BJ (cell line): ENCODE measurements at regions not wholly inside any gene's neighbourhood (a gene's known extent, or its start where the extent isn't known, plus 50 kb on each side); places are given as distances from the start of the nearest gene placed in this dataset. TPM values are rescaled to one million over a fixed set of nuclear protein-coding genes. Genes with fewer than 3 reads are reported as not detected.

Experiments
- CTCF ChIA-PET: fragments of 350-600 bp; formaldehyde crosslinking; extraction: SDS; loops from one replicate; lab custom pipeline; 2021; ENCODE audit warnings: antibody characterized with exemption, inconsistent platforms; lab: Yijun Ruan, JAX
- POLR2A ChIA-PET: fragments of 300-600 bp; sonication (Branson Sonifier 250); formaldehyde crosslinking; extraction: SDS; loops from one replicate; lab custom pipeline; 2021; ENCODE audit warnings: antibody characterized with exemption; lab: Charles Lee
- DNase-seq: peaks from one replicate; pipeline ENCODE4 v3.0.0-alpha.2; 2011; ENCODE audit warnings: low read depth
- H3K27me3 ChIP-seq: 2 replicates; pipeline ENCODE4 v1.6.0; 2011; ENCODE audit warnings: low read length; ENCODE audit not compliant: control insufficient read depth, insufficient read depth
- H3K36me3 ChIP-seq: 2 replicates; pipeline ENCODE4 v1.5.1; 2011; ENCODE audit warnings: low read length; ENCODE audit not compliant: control insufficient read depth, insufficient read depth
- H3K4me3 ChIP-seq: 2 replicates; pipeline ENCODE4 v1.5.1; 2011; ENCODE audit warnings: low read depth, mild to moderate bottlenecking, control low read depth, low read length
- small RNA-seq: library from RNA; depleted of rRNA; stranded (forward); fragments of <200 nt; gene quantifications from one replicate; pipeline ENCODE3, GENCODE V24; 2012; ENCODE audit warnings: low replicate concordance, low read depth; ENCODE audit not compliant: insufficient read length
- TF ChIP-seq, protein P1 (sequence below): IDR thresholded peaks from 2 replicates; pipeline ENCODE4 v1.5.1; 2011; ENCODE audit warnings: low read depth, mild to moderate bottlenecking, control low read depth, inconsistent platforms, low read length, moderate library complexity; ENCODE audit not compliant: insufficient read depth

DNA sequence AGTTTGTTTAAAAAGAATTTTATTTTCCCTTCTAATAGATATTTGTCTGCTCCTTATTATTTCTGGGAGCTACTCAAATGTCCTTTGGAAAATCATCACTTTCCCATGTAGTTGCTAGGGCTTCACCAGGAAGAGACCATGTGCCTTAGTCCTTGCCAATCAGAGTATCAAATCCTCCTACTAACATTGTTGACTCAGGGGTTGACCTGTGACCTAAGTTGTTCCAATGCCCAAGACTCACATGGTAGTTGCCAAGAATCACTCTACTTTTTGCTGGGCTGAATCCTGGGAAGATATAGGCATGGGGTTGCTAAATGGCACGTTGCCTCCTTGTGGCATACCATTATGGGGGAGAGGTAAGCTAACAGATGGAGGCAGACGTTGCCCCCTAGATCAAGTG lies 58.2 kb upstream of the FOXD3 start:
- Histone ChIP-seq H3K36me3 (no peaks in the 10 kb centered on the region), H3K27me3 (no peaks in the 10 kb centered on the region), H3K4me3 (no peak overlapping the region)
- ChIA-PET POLR2A (no interaction called here), CTCF (no interaction called here)
- DNase-seq, result no peak
- TF ChIP-seq, protein P1, sequence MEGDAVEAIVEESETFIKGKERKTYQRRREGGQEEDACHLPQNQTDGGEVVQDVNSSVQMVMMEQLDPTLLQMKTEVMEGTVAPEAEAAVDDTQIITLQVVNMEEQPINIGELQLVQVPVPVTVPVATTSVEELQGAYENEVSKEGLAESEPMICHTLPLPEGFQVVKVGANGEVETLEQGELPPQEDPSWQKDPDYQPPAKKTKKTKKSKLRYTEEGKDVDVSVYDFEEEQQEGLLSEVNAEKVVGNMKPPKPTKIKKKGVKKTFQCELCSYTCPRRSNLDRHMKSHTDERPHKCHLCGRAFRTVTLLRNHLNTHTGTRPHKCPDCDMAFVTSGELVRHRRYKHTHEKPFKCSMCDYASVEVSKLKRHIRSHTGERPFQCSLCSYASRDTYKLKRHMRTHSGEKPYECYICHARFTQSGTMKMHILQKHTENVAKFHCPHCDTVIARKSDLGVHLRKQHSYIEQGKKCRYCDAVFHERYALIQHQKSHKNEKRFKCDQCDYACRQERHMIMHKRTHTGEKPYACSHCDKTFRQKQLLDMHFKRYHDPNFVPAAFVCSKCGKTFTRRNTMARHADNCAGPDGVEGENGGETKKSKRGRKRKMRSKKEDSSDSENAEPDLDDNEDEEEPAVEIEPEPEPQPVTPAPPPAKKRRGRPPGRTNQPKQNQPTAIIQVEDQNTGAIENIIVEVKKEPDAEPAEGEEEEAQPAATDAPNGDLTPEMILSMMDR, result no peak

DNA sequence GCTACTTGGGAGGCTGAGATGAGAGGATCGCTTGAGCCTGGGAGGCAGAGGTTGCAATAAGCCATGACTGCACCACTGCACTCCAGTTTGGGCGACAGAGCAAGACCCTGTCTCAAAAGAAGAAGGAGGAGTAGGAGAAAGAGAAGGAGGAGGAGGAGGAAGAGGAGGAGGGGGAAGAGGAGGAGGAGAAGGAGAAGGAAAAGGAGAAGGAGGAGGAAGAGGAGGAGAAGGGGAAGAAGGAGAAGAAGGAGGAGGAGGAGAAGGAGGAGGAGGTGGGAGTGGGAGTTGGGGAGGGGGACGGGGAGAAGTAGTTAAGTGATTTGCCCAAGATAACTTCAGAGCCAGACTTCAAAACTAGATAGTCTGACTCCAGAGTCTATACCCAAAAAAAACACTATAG lies 55.5 kb upstream of the FOXD3 start:
- POLR2A ChIA-PET, result no interaction called here
- CTCF ChIA-PET, result no interaction called here
- no peak overlapping the region for H3K4me3 ChIP-seq
- H3K27me3 ChIP-seq, result no peaks in the 10 kb centered on the region
- no peak for DNase-seq
- TF ChIP-seq, protein P1, result no peak
- H3K36me3 ChIP-seq, result no peaks in the 10 kb centered on the region

GRCh38 chr1:63268876-63269275 lies 53.5 kb upstream of the FOXD3 start:
- ChIA-PET POLR2A (no interaction called here), CTCF (no interaction called here)
- TF ChIP-seq, protein P1, result no peak
- no peaks in the 10 kb centered on the region for H3K27me3 ChIP-seq
- no peak for DNase-seq
- H3K36me3 ChIP-seq, result no peaks in the 10 kb centered on the region
- H3K4me3 ChIP-seq, result no peak overlapping the region

DNA sequence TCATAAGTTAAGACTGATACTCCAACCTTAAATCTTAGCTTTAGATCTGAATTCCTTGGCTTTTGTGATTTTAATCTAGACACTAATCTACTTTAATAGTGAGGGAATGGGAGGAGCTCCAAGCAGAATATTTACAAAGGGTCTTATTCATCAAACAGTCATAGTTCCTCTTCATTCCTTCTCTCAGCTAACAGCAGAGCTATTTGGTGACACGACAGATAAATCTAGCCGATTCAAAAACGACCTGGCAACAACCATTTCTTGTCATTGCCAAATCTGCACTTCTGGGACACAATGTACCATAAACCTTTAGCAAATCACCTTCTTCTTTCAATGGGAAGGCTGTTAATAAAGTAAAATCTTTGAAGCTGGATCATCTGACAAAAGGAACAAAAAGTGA lies 52.8 kb upstream of the FOXD3 start:
- CTCF ChIA-PET, result no interaction called here
- no peaks in the 10 kb centered on the region for H3K36me3 ChIP-seq
- no peaks in the 10 kb centered on the region for H3K27me3 ChIP-seq
- DNase-seq, result no peak
- H3K4me3 ChIP-seq, result no peak overlapping the region
- TF ChIP-seq, protein P1, result no peak
- POLR2A ChIA-PET, result no interaction called here

Small RNAs in the stretch of these regions (small RNA-seq; reads per million reads assigned to genes)
- not detected for gene RNA5SP49
